GM12878 (cell line): ENCODE measurements at regions not wholly inside any gene's neighbourhood (a gene's known extent, or its start where the extent isn't known, plus 50 kb on each side); places are given as distances from the start of the nearest gene placed in this dataset.

Experiments
- ASH2L ChIP-seq: fragments of 300-600, 200-600 bp; sonication (generic); IDR thresholded peaks from 2 replicates; pipeline ENCODE4 v1.6.1; 2017; ENCODE audit warnings: low read depth, mild to moderate bottlenecking, borderline replicate concordance
- BCL11A ChIP-seq: IDR thresholded peaks from 2 replicates; pipeline ENCODE4 v1.6.1; 2011; ENCODE audit warnings: low read depth, low read length
- BHLHE40 ChIP-seq, 2 experiments: fragments of 450-650 bp in 1 of 2; IDR thresholded peaks; 2 replicates each; pipeline ENCODE4 v1.6.1; 2011 to 2017; ENCODE audit warnings: low read depth in 2 of 2, borderline replicate concordance in 1 of 2, improper control_type of control experiment in 1 of 2, low read length in 1 of 2, mild to moderate bottlenecking in 1 of 2
- CEBPB ChIP-seq, 2 experiments: fragments of 150-350 bp in 1 of 2; IDR thresholded peaks; 2 replicates each; pipeline ENCODE4 v1.6.1; 2012 to 2014; ENCODE audit warnings: low read depth in 2 of 2, low read length in 2 of 2, borderline replicate concordance in 1 of 2, inconsistent platforms in 1 of 2
- E2F4 ChIP-seq: IDR thresholded peaks from 2 replicates; pipeline ENCODE4 v1.6.1; 2012; ENCODE audit warnings: low read depth, low read length, improper control_type of control experiment
- FOS ChIP-seq: IDR thresholded peaks from 3 replicates; pipeline ENCODE4 v1.6.1; 2011; ENCODE audit warnings: borderline replicate concordance; ENCODE audit not compliant: insufficient read length; ENCODE audit errors: extremely low read depth
- FOXK2 ChIP-seq: fragments of 450-650 bp; IDR thresholded peaks from 2 replicates; pipeline ENCODE4 v1.6.1; 2017; ENCODE audit warnings: mild to moderate bottlenecking, moderate library complexity
- IKZF1 ChIP-seq: fragments of 450-650 bp; conservative IDR thresholded peaks from 2 replicates; pipeline ENCODE4 v1.6.1; 2017; ENCODE audit warnings: antibody characterized with exemption, mild to moderate bottlenecking
- IRF4 ChIP-seq: IDR thresholded peaks from 2 replicates; pipeline ENCODE4 v1.6.1; 2011; ENCODE audit warnings: low read depth, low read length
- MEF2B ChIP-seq: fragments of 450-650 bp; IDR thresholded peaks from 2 replicates; pipeline ENCODE4 v1.6.1; 2018; ENCODE audit warnings: mild to moderate bottlenecking, moderate library complexity; ENCODE audit not compliant: partially characterized antibody, poor library complexity, severe bottlenecking
- NBN ChIP-seq: fragments of 450-650 bp; IDR thresholded peaks from 2 replicates; pipeline ENCODE4 v1.6.1; 2016
- NFIC ChIP-seq: IDR thresholded peaks from 2 replicates; pipeline ENCODE4 v1.6.1; 2012; ENCODE audit warnings: low read depth, mild to moderate bottlenecking, inconsistent platforms, low read length, moderate library complexity
- NR2F1 ChIP-seq: fragments of 450-650 bp; conservative IDR thresholded peaks from 2 replicates; pipeline ENCODE4 v1.6.1; 2017; ENCODE audit warnings: mild to moderate bottlenecking
- PKNOX1 ChIP-seq: fragments of 450-650 bp; IDR thresholded peaks from 2 replicates; pipeline ENCODE4 v1.6.1; 2016; ENCODE audit warnings: mild to moderate bottlenecking
- POLR2AphosphoS5 ChIP-seq: IDR thresholded peaks from 2 replicates; pipeline ENCODE4 v1.6.1; 2011; ENCODE audit warnings: mild to moderate bottlenecking, low read length, inconsistent platforms
- SREBF2 ChIP-seq: IDR thresholded peaks from 2 replicates; pipeline ENCODE4 v1.6.1; 2012; ENCODE audit warnings: mild to moderate bottlenecking, low read length
- ZNF217 ChIP-seq: fragments of 450-650 bp; IDR thresholded peaks from 2 replicates; pipeline ENCODE4 v1.6.1; 2017; ENCODE audit warnings: antibody characterized with exemption, mild to moderate bottlenecking
- ZNF274 ChIP-seq: IDR thresholded peaks from one replicate; pipeline ENCODE4 v1.8.0; 2011; ENCODE audit not compliant: insufficient read length, insufficient read depth
- ZNF592 ChIP-seq: fragments of 450-650 bp; IDR thresholded peaks from 2 replicates; pipeline ENCODE4 v1.6.1; 2017; ENCODE audit warnings: mild to moderate bottlenecking, moderate library complexity
- ZNF687 ChIP-seq: fragments of 450-650 bp; IDR thresholded peaks from 2 replicates; pipeline ENCODE4 v1.6.1; 2017; ENCODE audit warnings: mild to moderate bottlenecking, moderate library complexity

- TF ChIP-seq NBN (no peak), PKNOX1 (peak; percentile 68), NFIC (0 out of 2 replicates have a peak, but pooled peaks have one; percentile 20), ZNF217 (no peak), IKZF1 (peak; percentile 75), CEBPB (IDR thresholded peaks at IDR 0.05; ENCODE audit: borderline replicate concordance in 1 of 2, low read depth in 2 of 2, low read length in 2 of 2) (no peak), IRF4 (0 out of 2 replicates have a peak, but pooled peaks have one; percentile 42), BCL11A (peak; percentile 93), ZNF592 (peak; percentile 9; the same call in 1 of the 2 replicates), MEF2B (peak; percentile 47), E2F4 (no peak), ASH2L (no peak), FOXK2 (no peak), ZNF687 (no peak), POLR2AphosphoS5 (no peak), NR2F1 (peak; percentile 97), ZNF274 (no peak), SREBF2 (no peak), FOS (no peak), BHLHE40 (IDR thresholded peaks at IDR 0.05; ENCODE audit: borderline replicate concordance in 1 of 2, low read depth in 2 of 2, low read length in 1 of 2) (peak in 1 of 2 experiments; percentile 11; a peak in 2 of 4 replicates)
Measured at GRCh38 chr2:150126839-150127238, 360.6 kb downstream of the RND3 start (continued).
